ENCODE measurements at regions not wholly inside any gene's neighbourhood (a gene's known extent, or its start where the extent isn't known, plus 50 kb on each side); places are given as distances from the start of the nearest gene placed in this dataset.

- DNase-seq: no peak
- ChIA-PET POLR2A (no interaction called here), CTCF (no interaction called here)
- no peak overlapping the region for H3K4me3 ChIP-seq (ENCODE audit: low read depth, low read length)
- Mint-ChIP-seq H3K4me3 (ENCODE audit: unreplicated experiment) (no peak overlapping the region), H3K27me3 (ENCODE audit: insufficient read depth, unreplicated experiment) (peaks cover 5% of the 10 kb centered on the region), H3K4me1 (ENCODE audit: low read depth, unreplicated experiment) (no peaks in the 10 kb centered on the region), H3K9me3 (ENCODE audit: unreplicated experiment) (no peaks in the 10 kb centered on the region), H3K27ac (ENCODE audit: unreplicated experiment) (no peak overlapping the region), H3K36me3 (ENCODE audit: insufficient read depth, unreplicated experiment) (no peaks in the 10 kb centered on the region)
- H3K9me3 ChIP-seq: no peaks in the 10 kb centered on the region
- intact Hi-C loops (cut with micrococcal nuclease; ENCODE audit: unreplicated experiment): no loop called here
- H3K4me1 ChIP-seq: no peaks in the 10 kb centered on the region
- TF ChIP-seq, protein P1, sequence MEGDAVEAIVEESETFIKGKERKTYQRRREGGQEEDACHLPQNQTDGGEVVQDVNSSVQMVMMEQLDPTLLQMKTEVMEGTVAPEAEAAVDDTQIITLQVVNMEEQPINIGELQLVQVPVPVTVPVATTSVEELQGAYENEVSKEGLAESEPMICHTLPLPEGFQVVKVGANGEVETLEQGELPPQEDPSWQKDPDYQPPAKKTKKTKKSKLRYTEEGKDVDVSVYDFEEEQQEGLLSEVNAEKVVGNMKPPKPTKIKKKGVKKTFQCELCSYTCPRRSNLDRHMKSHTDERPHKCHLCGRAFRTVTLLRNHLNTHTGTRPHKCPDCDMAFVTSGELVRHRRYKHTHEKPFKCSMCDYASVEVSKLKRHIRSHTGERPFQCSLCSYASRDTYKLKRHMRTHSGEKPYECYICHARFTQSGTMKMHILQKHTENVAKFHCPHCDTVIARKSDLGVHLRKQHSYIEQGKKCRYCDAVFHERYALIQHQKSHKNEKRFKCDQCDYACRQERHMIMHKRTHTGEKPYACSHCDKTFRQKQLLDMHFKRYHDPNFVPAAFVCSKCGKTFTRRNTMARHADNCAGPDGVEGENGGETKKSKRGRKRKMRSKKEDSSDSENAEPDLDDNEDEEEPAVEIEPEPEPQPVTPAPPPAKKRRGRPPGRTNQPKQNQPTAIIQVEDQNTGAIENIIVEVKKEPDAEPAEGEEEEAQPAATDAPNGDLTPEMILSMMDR (IDR thresholded peaks at IDR 0.05; ENCODE audit: insufficient read depth in 1 of 2, low read depth in 1 of 2, low read length in 1 of 2, severe bottlenecking in 1 of 2, unreplicated experiment in 1 of 2): no peak
- H3K27me3 ChIP-seq (replicated peaks; ENCODE audit: control insufficient read depth, insufficient read depth, low read length): no peaks in the 10 kb centered on the region
- BruUV-seq (replicated peaks): no TSS peak
- no peaks in the 10 kb centered on the region for H3K36me3 ChIP-seq (ENCODE audit: control insufficient read depth, insufficient read depth, low read length)
Observed at GRCh38 chr4:181181331-181181730, 1061.9 kb upstream of the TENM3 start.

DNA sequence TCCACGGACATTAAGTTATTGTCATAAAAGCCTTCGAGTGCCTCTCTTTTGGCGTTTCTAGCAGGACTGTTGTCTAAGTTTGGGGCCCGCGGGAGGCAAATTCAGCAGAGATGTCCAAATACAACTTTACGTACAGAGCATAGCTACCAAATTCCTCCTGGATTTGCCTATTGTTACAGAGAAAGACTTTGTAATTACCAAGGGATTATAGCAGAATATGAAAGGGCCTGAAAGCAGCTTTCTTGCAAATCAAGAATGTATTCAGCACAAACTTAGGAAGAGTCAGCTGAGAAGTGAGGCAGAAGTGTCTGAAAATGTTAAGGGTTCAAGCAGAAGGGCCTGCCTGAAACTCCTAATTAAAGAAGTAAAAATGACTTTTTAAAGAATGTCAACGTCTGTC, 1053.5 kb upstream of the TENM3 start:
- DNase-seq: no peak
- H3K36me3 ChIP-seq (ENCODE audit: control insufficient read depth, insufficient read depth, low read length): no peaks in the 10 kb centered on the region
- H3K4me1 ChIP-seq: no peaks in the 10 kb centered on the region
- no peak overlapping the region for H3K4me3 ChIP-seq (ENCODE audit: low read depth, low read length)
- Mint-ChIP-seq H3K27ac (ENCODE audit: unreplicated experiment) (no peak overlapping the region), H3K9me3 (ENCODE audit: unreplicated experiment) (no peaks in the 10 kb centered on the region), H3K27me3 (ENCODE audit: insufficient read depth, unreplicated experiment) (peaks cover 2% of the 10 kb centered on the region), H3K36me3 (ENCODE audit: insufficient read depth, unreplicated experiment) (no peaks in the 10 kb centered on the region), H3K4me3 (ENCODE audit: unreplicated experiment) (no peak overlapping the region), H3K4me1 (ENCODE audit: low read depth, unreplicated experiment) (no peaks in the 10 kb centered on the region)
- H3K27me3 ChIP-seq (replicated peaks; ENCODE audit: control insufficient read depth, insufficient read depth, low read length): no peaks in the 10 kb centered on the region
- BruUV-seq (replicated peaks): no TSS peak
- TF ChIP-seq, protein P1 (IDR thresholded peaks at IDR 0.05; ENCODE audit: insufficient read depth in 1 of 2, low read depth in 1 of 2, low read length in 1 of 2, severe bottlenecking in 1 of 2, unreplicated experiment in 1 of 2): no peak
- H3K9me3 ChIP-seq: no peaks in the 10 kb centered on the region
- ChIA-PET POLR2A (no interaction called here), CTCF (no interaction called here)
- intact Hi-C loops (cut with micrococcal nuclease; ENCODE audit: unreplicated experiment): no loop called here

GRCh38 chr4:181193131-181193930, 1049.9 kb upstream of the TENM3 start:
- Histone ChIP-seq H3K36me3 (ENCODE audit: control insufficient read depth, insufficient read depth, low read length) (no peaks in the 10 kb centered on the region), H3K4me1 (no peaks in the 10 kb centered on the region), H3K27me3 (replicated peaks; ENCODE audit: control insufficient read depth, insufficient read depth, low read length) (no peaks in the 10 kb centered on the region), H3K9me3 (no peaks in the 10 kb centered on the region), H3K4me3 (ENCODE audit: low read depth, low read length) (no peak overlapping the region)
- no TSS peak for BruUV-seq (replicated peaks)
- H3K36me3 Mint-ChIP-seq (ENCODE audit: insufficient read depth, unreplicated experiment): no peaks in the 10 kb centered on the region
- H3K4me3 Mint-ChIP-seq (ENCODE audit: unreplicated experiment): no peak overlapping the region
- intact Hi-C loops (cut with micrococcal nuclease; ENCODE audit: unreplicated experiment): no loop called here
- peaks cover 2% of the 10 kb centered on the region for H3K27me3 Mint-ChIP-seq (ENCODE audit: insufficient read depth, unreplicated experiment)
- H3K4me1 Mint-ChIP-seq (ENCODE audit: low read depth, unreplicated experiment): no peaks in the 10 kb centered on the region
- TF ChIP-seq, protein P1 (IDR thresholded peaks at IDR 0.05; ENCODE audit: insufficient read depth in 1 of 2, low read depth in 1 of 2, low read length in 1 of 2, severe bottlenecking in 1 of 2, unreplicated experiment in 1 of 2): no peak
- H3K9me3 Mint-ChIP-seq (ENCODE audit: unreplicated experiment): no peaks in the 10 kb centered on the region
- no peak for DNase-seq
- no peak overlapping the region for H3K27ac Mint-ChIP-seq (ENCODE audit: unreplicated experiment)
- ChIA-PET POLR2A (no interaction called here), CTCF (no interaction called here)

Data from Caco-2 (cell line).